HG03575 (cell line): ENCODE measurements at regions not wholly inside any gene's neighbourhood (a gene's known extent, or its start where the extent isn't known, plus 50 kb on each side); places are given as distances from the start of the nearest gene placed in this dataset.
A peak's percentile ranks its signal among the peaks of the same experiment; 100 is the strongest.
"Not testable (repeated sequence)": the region's sequence is repeated elsewhere in the genome, so short reads cannot be mapped to it uniquely, and the experiment has no call there.

Experiments
- ATAC-seq: cut with Tn5 transposase; IDR thresholded peaks from one replicate; pipeline ENCODE4 v1.9.1; 2021; ENCODE audit not compliant: unreplicated experiment, insufficient number of reproducible peaks, low FRiP score; ENCODE audit errors: extremely low read depth

DNA sequence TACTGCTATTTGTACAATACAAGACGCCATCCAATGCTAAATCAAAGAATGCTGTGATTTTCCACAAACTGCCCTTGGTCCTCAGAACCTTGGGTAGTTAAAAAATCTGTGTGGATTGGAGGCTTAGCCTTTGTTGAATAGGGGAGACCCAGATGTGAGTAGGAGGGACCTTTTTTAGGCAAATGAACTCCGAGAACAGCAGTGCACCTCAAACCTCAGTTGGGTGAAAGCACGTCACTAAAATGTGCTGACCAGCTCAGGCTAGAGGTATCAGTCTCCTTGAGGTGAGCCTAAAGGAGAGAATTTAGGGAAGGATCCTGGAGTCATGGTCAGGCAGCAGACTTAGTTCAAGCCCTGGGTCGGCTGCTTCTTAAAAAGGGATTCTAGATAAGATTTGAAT is 200.7 kb downstream of the SOX2 start:
- ATAC-seq: no peak

DNA sequence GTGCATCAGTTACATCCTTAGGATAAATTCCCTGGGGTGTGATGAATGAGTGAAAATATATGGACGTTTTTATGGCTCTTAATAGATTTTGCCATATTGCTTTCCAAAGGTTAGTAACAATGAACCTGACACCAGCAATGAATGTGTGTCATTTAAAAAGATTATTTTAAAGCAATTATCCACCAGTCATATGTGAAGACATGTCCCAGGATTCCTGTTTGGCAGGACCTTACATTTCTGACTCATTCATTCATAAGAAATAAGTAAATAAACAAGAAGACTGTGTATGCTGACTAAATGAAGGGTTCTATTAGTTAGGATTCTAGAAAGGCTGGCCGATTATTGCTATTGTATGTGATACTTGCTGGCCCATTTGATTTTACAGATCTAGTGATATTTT is 201.5 kb downstream of the SOX2 start:
- no peak for ATAC-seq

DNA sequence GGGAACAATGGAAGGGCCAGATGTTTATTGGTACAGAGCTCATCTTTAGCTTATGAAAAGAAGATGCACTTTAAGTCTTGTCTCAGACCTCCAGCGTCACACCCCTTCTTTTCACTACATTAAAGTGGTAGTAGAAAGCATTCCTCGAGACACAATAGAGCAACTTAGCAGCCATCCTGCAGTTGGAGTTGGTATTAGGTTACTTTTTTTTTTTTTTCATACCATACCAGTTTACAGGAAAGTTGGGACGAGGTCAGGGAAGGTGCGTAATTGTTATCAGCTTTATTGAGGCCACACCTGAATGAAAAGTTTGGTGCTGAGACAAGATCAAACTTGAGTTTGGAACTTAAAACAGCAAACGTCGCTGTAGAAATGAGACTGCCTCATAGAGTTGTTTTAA is 203.8 kb downstream of the SOX2 start:
- ATAC-seq: no peak

DNA sequence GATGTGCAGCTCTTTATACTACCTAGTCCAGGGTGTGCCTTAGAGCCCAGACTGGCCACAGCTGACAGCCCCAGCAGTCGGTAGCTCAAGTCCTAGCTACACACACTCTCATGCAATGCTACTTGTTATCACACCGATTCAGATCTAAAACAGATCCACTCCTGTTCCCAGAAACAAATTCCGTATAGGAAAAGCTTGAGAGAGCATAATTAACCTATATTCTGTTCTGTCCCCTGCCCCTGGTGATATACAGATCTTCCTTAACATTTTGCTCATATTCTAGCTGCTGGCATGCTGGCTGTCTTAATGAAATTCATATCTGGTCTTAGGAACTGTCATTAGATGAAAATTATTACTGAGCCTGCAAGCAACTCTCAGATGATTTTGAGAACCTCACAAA is 204.3 kb downstream of the SOX2 start:
- no peak for ATAC-seq

DNA sequence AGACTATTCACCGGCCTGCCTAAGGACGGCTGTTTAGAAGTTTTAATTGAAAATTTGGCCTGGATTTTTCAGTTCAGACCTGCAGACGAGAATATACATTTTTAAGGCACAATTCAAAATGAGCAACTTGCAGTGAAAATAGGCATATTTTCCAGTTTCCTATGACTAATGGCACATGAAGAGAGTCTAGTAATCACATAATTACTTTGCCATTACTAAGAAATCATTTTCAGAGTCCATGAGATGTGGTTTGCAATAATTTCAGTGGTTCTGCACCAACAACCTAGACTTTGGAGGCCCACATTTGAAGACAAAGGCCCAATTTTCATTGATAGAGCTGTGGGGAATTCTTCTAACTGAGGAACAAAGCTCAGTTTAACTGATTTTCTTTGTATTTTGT is 205.3 kb downstream of the SOX2 start:
- no peak for ATAC-seq

DNA sequence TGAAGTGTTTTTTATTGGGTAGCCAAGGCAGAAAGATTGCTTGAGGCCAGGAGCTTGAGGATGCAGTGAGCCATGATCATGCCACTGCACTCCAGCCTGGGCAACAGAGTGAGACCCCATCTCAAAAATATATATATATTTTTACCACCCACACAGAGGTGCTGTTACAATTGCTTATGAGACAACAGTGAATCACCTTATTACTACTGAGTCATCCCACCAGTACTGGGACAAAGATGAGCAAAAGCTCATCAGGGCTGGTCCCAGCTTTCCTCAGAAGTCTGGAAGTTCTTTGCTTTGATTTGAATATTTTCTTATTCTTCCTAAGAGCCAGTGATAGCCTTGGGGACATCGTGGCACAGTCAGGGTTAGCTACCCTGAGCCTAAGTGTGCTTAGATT is 207.7 kb downstream of the SOX2 start:
- no peak for ATAC-seq

DNA sequence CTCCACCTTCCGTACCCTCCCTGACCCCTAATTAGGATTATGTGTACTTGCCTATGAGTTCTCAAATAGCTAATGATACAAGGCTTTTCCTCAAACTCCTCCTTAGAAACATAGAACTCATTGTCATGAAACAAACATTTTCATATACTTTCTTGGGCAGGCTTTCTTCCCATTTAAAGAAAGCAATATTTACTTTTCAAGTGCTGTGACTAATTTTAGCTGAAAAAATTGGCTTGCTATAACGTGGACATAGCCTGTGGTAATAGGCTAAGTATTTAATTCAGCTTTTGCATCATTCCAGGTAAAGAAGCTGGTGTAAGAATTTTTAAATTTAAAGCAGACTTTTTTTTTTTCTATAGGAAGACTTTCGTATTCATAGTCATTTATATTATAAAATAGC is 208.7 kb downstream of the SOX2 start:
- ATAC-seq: no peak

DNA sequence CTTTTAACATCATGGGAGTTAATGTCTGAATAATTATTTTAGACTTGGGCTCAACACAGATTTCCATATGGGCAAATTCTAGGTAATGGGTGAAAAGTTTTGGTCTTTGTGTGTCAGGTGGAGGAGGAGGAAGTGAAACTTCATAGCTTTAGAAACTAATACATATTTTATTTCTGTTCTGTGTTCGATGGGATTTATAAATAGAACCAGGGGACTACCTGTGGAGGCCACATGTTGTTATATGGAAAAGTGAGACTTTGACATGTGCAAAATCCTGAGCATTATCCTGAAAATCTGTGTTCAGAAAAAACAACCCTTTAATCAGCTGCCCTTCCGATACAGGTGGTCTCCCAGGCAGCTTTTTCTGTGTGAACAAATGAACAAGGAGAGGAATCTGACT is 209.5 kb downstream of the SOX2 start:
- ATAC-seq: peak; percentile 97

DNA sequence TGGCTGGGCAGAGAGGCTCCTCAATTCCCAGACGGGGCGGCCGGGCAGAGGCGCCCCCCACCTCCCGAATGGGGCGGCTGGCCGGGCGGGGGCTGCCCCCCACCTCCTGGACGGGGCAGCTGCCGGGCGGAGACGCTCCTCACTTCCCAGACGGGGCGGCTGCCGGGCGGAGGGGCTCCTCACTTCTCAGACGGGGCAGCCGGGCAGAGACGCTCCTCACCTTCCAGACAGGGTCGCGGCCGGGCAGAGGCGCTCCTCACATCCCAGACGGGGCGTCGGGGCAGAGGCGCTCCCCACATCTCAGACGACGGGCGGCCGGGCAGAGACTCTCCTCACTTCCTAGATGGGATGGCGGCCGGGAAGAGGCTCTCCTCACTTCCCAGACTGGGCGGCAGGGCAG is 214.1 kb downstream of the SOX2 start:
- not testable (repeated sequence) for ATAC-seq

DNA sequence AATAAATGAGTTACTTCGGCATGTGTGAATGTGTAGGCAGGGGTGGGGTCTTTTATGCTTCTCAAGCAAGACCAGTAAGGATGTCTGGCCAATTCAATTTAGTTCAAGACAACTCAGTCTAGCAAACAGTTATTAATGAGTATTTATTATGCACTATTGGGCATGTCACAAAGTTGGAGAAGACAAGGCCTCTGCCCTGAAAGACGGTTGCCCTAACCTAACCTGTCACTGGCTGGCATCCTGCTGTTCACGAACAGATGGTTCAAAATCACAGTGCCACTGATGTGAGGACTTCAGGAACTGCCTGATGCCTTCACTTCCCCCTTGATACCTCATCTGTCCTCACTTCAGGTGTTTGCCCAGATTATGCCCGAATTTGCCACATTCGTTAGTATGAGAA is 217.8 kb downstream of the SOX2 start:
- ATAC-seq: no peak

DNA sequence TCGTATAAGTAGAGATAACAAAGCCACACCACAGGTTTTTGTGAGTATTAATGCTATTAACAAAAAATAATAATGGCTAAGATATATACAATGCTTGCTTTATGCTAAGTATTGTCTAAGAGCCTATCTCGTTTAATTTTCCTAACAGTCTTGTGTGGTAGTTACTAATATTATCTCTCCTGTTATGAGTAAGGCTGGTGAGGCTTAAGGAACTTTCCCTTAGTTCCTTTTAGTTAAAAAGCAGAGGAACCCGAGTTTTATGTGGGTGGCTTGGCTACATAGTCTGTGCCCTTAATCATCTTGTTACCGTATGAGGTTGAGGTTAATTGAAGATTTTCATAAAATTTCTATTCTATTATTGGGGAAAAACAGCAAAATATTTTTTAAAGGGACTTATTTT is 218.4 kb downstream of the SOX2 start:
- ATAC-seq: no peak

DNA sequence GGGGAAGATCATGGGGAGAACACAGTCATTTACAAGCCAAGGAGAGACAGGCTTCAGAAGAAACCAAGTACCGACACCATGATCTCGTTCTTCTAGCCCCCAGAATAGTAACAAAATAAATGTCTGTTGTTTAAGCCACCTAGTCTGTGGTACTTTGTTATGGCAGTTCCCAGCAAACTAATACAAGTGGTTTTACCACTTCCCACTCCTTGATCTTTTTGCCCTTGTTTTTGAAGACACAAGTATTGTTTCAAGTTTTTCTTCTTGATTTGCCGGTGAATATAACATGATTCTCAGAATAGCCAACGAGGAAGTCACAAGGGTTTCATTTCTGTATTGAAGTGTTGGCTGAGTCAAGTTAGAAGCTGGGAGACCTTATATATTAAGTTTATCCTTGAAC is 220.3 kb downstream of the SOX2 start:
- peak; percentile 42 for ATAC-seq

DNA sequence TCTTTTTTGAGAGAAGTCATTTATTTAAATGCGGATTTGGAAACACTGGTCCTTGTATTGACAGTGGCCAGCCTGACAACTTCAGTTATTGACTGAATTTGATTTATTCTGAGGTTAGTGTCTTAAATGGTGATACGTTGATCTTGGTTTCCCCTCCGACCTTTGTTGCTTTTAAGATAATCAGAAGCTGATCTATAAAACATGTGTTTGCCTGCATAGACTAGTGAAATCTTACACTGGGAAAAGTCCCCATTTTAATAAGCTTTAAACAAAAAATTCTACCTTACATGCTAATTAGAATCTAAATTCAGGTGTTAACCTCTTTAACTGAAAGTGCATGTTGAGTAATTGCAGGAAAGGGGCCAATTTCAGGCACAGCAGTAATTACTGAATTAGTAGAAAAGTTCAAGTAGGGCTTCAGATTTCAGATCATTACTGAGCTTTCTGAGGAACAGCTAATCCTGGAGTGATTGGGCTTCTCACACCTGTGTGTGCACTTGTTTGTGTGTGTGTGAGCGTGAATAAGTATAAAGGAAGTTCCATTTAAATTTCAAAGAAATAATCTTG is 221.4 kb downstream of the SOX2 start:
- no peak for ATAC-seq

DNA sequence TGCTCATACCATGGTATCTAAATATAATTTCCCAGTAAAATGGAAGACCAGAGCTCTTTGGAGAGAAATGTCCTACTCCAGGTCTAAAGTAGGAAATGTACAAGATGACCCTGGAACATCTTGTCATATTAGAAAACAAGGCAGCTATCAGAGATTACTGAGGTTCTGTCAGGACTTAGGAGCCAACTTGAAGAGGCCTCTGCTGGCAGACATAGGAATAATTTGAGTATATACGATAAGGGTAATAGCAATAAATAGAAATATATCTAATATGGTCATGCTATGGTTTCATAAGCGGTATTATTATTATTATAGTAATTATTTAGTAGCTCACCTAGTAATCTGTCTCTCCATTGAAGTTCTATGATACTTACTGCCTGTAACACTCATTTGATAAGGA is 224.2 kb downstream of the SOX2 start:
- no peak for ATAC-seq

DNA sequence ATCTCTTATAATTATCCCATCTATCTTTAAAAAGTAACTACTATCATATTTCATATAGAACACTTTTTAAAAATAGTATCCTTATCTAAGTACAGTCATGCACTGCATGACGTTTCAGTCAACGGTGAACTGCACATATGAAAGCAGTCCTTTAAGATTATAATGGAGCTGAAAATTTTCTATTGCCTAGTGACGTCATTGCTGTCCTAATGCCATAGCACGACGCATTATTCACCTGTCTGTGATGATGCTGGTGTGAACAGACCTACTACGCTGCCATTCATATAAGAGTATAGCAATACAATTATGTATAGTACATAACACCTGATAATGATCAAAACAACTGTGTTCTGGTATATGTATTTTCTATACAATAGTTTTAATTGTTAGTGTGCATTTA is 225.0 kb downstream of the SOX2 start:
- no peak for ATAC-seq

DNA sequence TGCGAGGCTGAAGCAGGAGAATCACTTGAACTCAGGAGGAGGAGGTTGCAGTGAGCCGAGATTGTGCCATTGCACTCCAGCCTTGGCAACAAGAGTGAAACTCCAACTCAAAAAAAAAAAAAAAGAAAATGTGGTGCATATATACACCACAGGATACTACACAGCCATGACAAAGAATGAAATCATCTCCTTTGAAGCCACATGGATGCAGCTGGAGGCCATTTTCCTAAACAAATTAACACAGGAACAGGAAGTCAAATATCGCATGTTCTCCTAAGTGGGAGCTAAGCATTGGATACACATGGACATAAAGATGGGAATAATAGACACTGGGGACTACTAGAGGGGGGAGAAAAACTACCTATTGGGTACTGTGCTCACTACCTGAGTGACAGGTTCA is 226.9 kb downstream of the SOX2 start:
- not testable (repeated sequence) for ATAC-seq

DNA sequence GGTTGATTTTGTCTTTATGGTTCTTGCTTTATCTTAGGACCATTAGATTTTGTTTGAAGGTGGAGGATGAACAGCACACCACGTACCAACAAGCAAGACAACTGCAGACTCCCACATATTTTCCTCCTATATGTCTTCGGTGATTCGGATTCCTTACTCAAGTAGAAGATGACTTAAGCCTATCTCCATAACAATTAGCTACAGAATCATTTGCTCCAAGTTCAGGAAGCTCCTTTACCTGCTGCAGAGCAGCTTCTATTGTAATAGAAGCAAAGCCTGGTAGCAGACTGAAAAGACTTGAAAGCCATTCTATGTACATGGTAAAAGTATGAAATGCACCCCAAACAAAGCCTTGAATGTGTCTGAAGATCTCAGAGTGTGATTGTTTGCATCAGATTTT is 229.0 kb downstream of the SOX2 start:
- ATAC-seq: no peak

DNA sequence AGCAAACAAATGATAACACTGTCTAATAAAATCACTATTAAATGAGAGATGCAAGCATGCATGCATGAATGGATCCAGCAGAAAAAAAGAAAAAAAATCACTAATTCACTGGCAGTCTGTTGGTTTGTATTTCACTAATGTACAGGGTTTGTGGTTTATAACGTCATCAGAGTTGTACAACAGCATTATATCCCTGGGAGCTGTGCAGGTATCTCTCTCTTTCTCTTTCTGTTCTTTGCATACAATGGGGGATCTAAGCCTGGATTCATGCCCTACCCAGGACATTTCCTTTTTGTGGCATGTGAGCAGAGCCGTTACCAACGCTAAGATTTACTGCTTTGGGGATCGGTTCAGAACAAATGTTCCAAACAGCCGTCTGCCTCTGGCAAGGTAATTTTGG is 229.5 kb downstream of the SOX2 start:
- ATAC-seq: peak; percentile 68

DNA sequence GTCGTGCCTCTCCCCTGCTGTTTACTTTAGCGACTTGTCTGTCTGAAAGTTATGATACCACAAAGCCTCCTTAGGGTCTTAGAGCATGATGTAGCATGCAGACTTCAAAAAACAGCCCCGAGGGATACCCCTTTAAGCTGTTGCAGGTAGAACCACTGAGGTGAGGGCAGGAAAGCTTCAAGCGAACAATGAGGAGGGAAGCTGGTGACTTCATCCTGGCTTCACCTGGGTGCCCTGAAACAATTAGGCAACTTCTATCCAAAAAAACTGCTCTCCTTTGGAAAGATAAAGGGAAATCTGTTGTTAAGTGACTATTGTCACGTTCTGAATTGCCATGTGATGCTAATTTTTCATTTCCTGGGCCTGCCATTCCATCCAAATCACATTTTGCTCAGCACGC is 231.6 kb downstream of the SOX2 start:
- ATAC-seq: no peak

DNA sequence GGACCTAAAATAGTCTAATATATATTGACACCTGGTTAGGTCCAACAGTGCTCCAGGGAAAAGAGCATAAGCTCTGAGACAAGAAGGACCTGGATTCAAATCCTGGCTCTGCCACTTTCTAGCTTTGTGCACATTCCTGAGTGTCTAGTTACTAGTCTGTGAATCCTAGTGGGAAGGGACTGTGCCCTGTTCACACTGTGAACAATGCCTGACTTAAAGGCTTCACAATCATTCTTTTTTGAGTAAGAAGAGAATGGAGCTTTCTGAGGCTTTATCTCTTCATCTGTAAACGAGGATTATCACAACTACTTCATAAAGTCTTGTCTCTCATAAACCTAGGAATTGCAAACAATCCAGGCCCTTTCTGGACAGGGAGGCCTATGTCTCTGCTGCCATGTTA is 235.9 kb downstream of the SOX2 start:
- ATAC-seq: no peak

DNA sequence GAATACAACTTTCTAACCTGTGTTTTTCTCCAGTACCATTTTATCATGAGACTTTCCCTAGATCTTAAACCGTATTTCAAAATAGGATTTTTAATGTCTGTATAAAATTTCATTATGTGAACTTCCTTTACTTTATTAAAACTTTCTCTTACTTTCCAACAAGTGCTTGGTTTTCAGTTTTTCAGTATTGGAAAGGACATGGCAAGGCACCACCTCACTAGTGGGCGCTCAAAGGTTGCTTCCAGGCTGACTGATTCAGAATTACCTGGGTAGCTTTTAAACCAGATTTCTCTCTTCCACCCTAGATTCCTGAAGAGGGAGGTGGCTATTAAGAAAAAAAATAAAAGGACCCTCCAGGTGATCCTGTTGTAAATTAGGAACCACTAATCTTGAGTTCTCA is 236.6 kb downstream of the SOX2 start:
- ATAC-seq: no peak

DNA sequence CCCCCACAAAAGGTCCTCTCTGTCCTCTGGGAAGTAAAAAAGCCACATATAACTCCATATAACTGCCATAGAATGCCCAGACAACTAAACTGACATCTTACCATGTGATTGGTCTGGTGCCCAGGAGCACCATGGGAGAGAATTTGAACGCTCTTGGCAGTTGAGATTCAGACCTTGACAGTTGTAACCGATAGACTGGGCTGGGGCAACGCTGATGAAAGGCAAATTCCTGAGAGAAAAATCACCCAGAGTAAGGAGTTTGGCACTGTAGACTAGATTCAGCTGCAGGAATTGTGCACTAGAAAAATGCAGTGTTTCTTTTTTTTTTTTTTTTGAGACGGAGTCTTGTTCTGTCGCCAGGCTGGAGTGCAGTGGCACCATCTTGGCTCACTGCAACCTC is 240.5 kb downstream of the SOX2 start:
- ATAC-seq: no peak
